ENCODE measurements at regions not wholly inside any gene's neighbourhood (a gene's known extent, or its start where the extent isn't known, plus 50 kb on each side); places are given as distances from the start of the nearest gene placed in this dataset.

- no peak for DNase-seq (ENCODE audit: low read depth)
These were observed 454.1 kb downstream of the EFNA5 start for GRCh38 chr5:107216587-107216986.

DNA sequence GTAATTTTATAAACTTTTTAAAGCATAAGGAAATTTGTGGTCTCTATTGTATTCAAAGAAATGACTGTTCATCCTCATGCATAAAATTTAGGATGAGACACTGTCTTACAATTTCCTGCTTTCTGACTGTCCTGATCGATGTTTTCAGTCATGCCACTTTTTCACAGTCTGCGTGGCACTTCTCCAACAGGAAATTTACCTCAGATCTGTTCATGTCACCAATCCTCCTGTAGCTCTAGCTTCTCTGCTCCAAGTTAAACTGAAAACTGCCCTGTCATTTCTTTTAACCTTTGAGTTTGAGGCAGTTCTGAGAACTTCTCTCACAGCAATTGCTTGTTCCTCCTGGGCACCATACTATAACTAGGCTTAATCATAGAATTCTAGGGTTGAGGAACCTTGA is 455.1 kb downstream of the EFNA5 start:
- no peak for DNase-seq (ENCODE audit: low read depth)

DNA sequence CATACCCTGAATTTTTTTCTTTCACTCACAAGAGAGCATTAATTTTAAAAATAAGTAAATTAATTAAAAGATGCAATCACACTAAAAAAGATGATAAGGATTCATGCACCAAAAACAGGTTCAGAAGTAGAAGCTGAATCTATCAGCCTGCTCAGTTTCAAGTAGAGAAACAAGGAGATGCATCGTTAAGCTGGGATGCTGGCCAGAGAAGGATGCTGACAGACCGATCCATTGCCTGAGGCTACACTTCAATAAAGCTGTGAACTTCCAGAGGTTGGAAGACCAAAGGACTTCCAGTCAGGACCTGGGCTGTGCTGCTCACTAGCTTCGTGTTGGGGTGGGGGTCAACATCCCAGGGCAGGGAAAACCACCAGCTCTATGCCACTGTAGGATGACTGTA is 457.7 kb downstream of the EFNA5 start:
- no peak for DNase-seq (ENCODE audit: low read depth)

DNA sequence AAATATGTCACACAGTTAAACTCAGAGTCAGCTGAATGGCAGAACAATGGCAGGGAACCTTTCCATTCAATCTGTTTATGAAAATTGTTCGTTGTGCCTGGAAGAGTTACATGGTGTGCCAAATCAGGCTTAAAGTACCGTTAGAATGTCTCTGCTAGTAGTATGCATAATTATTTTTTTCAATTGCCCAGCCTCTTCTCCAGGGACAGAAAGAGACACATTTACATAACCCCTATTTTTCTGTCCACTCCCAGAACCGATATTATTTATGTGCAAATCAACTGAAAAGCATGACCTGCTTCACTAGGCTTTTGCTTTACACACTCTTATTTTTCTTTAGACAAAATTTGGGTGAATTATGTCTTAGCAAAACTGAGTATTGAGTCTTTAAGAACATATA is 459.1 kb downstream of the EFNA5 start:
- DNase-seq (ENCODE audit: low read depth): no peak

DNA sequence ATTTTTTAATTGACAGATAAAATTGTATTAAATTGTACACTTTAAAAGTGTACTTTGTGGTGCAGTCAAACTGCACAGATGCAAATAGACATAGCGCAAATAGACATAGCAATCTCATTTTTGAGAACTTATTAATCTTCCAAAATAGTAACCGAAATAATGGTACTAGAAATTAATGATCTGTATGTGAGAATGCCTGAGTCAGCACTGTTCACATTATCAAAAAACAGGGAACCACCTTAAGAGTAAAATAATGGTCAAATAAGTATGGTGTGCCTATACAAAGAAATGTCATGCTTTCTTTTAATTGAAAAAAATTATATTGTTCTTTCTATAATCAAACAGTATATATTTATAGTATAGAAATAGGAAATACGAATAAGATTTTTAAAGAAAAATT is 461.9 kb downstream of the EFNA5 start:
- no peak for DNase-seq (ENCODE audit: low read depth)

- no peak for DNase-seq (ENCODE audit: low read depth)
These were observed 466.3 kb downstream of the EFNA5 start for GRCh38 chr5:107204413-107204812.

DNA sequence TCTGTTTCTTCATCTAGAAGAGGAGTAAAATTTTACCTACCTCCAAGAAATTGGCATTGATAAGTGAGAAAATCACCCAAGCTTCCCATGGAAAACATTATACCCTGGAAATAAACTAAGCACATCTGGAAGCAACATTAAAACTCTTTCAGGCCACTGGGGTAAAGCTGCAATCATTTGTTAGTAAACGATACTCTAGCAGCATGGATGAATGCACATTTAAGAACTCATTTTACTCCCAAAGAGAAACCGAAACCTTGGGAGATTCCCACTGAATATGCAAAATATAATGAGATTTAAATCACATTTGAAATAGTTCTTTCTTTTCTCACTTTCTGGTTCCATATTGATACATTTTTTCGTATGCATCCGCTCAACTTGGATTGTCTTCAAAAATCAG is 467.5 kb downstream of the EFNA5 start:
- peak; percentile 33 for DNase-seq (ENCODE audit: low read depth)

DNA sequence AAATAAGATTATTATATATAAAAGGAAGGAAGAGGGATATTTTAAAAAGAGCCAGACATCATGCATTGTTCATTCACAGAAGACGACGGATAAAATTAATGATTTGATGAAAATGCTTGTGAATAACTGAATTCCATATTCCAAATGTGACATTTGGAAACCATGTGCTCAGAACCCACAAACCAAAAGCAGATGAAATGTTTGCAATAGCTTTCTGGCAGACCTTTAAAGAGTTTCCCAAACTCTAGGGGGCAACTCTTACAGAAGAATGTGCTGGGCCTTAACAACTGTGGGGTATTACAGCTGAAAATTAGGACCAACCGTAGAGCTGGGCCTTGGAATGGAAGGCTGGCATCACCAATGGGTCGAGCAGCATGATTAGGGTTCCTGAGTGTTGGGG is 471.0 kb downstream of the EFNA5 start:
- DNase-seq (ENCODE audit: low read depth): peak; percentile 47

DNA sequence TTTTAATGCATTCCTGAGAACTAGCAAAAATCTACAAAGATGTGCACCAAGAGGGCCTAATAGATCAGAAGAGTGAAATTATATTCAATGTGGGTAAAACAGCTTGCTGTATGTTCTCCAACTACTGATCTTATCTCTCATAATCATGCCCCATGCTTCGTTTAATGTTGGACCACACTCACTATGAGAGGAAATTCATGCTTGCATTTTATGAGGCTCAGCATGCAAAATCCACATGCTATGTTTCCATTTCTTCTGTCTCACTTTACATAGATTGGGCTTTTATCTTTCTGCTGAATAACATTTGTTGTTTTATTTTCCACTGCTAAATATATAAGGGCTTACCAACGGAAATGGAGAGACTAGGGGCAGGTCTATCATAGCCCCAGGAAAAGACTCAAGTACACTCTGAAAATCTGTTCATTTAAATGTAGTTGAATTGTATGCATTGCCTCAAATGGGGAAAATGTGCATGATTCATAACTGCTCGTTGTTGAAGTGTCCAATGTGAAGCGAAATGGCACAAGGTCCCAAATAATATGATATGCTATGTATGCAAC is 474.2 kb downstream of the EFNA5 start:
- no peak for DNase-seq (ENCODE audit: low read depth)

DNA sequence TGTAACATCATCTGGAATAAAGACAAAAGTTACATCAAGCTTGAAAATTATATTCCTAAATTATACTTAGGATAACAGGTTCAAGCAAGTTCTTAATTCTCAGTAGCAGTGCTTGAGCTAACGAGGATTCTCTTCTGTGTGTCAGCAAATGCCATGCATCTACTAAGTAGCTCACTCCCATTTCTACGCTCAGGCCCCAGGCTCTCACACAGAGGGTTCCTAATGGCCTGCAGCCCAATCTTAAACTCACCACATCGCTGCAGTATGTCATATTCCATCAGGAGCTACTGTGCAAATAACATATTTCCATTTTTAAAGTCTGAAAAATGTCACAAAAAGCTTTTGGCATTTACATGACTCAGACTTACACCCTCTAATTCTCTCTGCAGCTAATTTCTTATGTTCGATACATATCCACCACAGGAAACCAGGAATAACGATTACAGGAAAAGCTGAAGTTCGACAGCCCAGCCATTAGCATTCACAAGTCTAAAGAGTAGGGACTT is 474.8 kb downstream of the EFNA5 start:
- DNase-seq (ENCODE audit: low read depth): no peak

DNA sequence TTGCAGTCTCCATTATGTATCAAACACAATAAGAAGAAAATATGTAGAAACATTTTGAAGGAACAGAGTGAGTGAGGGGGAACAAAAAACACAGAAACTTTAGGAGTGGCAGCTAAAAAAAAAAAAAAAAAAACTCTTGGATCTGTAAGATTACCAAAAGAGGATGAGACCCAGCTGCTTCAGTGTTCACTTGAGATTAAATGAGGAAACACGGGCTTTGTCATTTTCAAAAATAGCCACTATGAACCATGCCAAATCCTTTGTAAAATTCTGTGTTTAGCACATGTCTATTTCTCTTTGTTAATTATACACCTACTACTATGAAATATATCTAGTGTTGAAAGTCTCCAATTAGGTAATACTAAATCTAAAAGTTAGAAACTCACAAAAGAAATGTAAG is 485.9 kb downstream of the EFNA5 start:
- no peak for DNase-seq (ENCODE audit: low read depth)

GRCh38 chr5:107184066-107184465 is 486.7 kb downstream of the EFNA5 start:
- no peak for DNase-seq (ENCODE audit: low read depth)

DNA sequence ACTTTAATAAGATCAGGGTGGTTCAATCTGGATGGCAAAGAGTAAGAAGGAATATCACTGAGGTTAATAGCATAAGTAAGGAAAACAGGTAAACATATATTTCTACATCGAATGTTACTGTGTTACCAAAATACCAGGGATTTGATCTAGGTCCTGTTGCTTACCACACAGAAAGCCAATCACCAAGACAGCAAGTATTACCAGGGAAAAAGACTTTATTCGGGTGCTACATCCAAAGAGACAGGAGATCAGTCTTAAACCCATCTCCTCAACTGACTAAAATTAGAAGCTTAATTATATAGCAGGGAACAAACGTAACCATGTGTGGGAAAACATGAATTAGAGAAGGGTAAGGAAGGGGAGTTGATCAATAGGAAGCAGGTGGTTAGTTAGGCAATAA is 500.1 kb downstream of the EFNA5 start:
- no peak for DNase-seq (ENCODE audit: low read depth)

DNA sequence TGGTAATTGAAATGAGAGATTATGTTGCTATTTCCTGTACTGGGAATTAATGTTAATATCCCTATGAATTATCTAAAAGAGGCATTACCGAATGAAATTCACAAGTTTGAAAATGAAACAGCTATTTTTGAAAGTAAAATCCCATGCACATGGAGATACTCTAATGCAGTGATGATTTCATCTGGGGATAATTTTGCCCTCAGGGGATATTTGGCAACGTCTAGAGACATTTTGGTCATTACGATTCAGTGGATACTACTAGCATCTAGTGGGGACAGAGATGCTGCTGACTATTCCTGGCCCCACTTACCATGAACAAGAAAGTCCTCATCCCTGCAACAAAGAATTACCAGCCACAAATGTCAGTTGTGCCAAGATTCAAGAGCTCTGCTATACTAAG is 500.9 kb downstream of the EFNA5 start:
- no peak for DNase-seq (ENCODE audit: low read depth)

- DNase-seq (ENCODE audit: low read depth): no peak
These were observed 501.6 kb downstream of the EFNA5 start for GRCh38 chr5:107168848-107169752.

DNA sequence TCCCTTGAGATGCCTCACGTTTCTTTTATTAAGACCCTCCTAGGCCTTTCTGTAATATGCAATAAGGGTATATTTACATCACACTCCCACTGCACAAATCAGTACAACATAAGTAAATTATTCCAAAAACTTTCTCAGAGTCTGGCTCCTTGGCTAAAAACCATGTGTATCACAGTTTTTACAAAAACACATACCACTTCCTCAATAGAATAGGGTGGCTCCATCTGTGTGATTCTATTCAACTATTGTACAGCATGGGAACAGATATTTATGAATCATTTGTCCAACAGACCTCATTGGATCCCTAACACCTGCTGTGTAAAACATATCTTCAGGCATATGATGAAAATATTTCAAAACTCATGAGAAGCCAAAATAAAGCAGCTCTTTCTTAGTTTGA is 502.7 kb downstream of the EFNA5 start:
- DNase-seq (ENCODE audit: low read depth): no peak

- DNase-seq (ENCODE audit: low read depth): no peak
These were observed 505.4 kb downstream of the EFNA5 start for GRCh38 chr5:107165296-107165695.

DNA sequence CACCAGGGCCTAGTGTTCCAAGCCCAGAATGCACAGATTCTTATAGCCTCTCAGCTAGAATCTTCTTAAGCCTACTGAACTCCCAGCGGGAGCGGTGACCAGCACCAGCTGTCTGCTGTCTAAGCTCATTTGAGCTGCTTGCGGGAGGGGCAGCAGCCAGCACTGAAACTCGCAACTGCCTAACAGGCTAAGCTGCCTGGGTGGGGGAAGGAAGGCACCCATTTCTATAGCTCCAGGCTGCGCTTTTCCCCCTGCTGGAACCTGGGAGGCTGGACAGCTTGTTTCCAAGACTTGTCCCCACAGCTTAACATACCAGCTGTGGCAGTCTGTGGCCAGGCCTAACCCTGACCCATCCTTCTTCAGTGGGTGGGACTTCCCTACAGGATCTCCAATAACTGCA is 512.9 kb downstream of the EFNA5 start:
- DNase-seq (ENCODE audit: low read depth): no peak

- no peak for DNase-seq (ENCODE audit: low read depth)
These were observed 515.0 kb downstream of the EFNA5 start for GRCh38 chr5:107155707-107156106.

DNA sequence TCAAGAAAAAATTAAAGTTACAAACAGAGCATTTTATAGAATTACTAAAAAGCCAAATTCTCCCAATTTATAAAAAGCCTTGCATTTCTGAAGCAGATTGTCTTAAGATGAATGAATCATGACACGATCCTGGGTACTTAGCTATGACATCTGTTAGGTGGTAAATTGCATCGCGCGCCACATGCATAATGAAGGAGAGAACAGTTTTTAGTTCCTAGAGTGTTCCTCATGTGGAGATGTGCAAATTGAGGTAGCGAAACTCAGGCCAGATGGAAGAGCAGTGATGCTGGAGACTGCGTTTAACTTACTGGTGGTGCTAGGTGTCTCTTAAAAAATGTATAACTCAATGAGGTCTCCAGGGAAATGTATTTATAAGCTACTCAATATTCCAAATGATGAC is 516.1 kb downstream of the EFNA5 start:
- no peak for DNase-seq (ENCODE audit: low read depth)

GRCh38 chr5:107153283-107153682 is 517.5 kb downstream of the EFNA5 start:
- DNase-seq (ENCODE audit: low read depth): no peak

- DNase-seq (ENCODE audit: low read depth): no peak
These were observed 521.3 kb downstream of the EFNA5 start for GRCh38 chr5:107149243-107150005.

- no peak for DNase-seq (ENCODE audit: low read depth)
These were observed 523.1 kb downstream of the EFNA5 start for GRCh38 chr5:107147589-107147988.

All from fibroblast of gingiva (primary cell).